K562 (cell line): ENCODE measurements at regions not wholly inside any gene's neighbourhood (a gene's known extent, or its start where the extent isn't known, plus 50 kb on each side); places are given as distances from the start of the nearest gene placed in this dataset.

Source experiments
- ATAC-seq: fragments of 200-7000 bp; cut with Tn5 transposase; 3 replicates; pipeline ENCODE4 v1.9.1; 2020; ENCODE audit warnings: moderate library complexity
- BruUV-seq: library from RNA; stranded (reverse); fragments of 400-500 nt; replicated peaks from 2 replicates; lab custom pipeline; 2021; lab: Mats Ljungman, UMichigan
- CTCF ChIA-PET: fragments of 300-600 bp; formaldehyde crosslinking; extraction: SDS; loops from one replicate; lab custom pipeline; 2021; ENCODE audit warnings: low intra/inter-chr PET ratio; lab: Yijun Ruan, JAX
- POLR2A ChIA-PET: fragments of 300-600, 350-650 bp; sonication (Branson Sonifier 250); formaldehyde crosslinking; extraction: SDS; loops from one replicate; lab custom pipeline; 2021; ENCODE audit warnings: antibody characterized with exemption, inconsistent platforms; lab: Yijun Ruan, JAX
- DNase-seq, 4 experiments: peaks; one replicate each; pipeline versions ENCODE4 v3.0.0 to v3.0.0-alpha.2; 2011 to 2018; ENCODE audit warnings: low spot score in 3 of 4, mixed read lengths in 3 of 4; ENCODE audit errors: extremely low read depth in 1 of 4
- FAIRE-seq: peaks from 2 replicates; lab custom pipeline; 2011; peaks lifted over from hg19 to GRCh38; lab: Jason Lieb, UNC
- H2AFZ ChIP-seq: 2 replicates; pipeline ENCODE4 v1.6.0; 2011; ENCODE audit warnings: low read depth, low read length, control low read depth, inconsistent platforms
- H3K27ac ChIP-seq: fragments of 200-600 bp; 3 replicates; pipeline ENCODE4 v1.8.0; 2011; ENCODE audit warnings: low read depth, mild to moderate bottlenecking, control low read depth, inconsistent platforms, low read length, moderate library complexity, mixed read lengths; ENCODE audit errors: extremely low read depth
- H3K27me3 ChIP-seq, 2 experiments: fragments of 300-600 bp in 1 of 2; 2 replicates in 1 of 2; 3 replicates in 1 of 2; pipeline versions ENCODE4 v1.6.0 to v1.8.0; 2011; ENCODE audit warnings: inconsistent platforms in 2 of 2, low read length in 2 of 2, mild to moderate bottlenecking in 1 of 2, mixed read lengths in 1 of 2, moderate library complexity in 1 of 2; ENCODE audit not compliant: control insufficient read depth in 2 of 2, insufficient read depth in 2 of 2
- H3K36me3 ChIP-seq: fragments of 300-600 bp; 3 replicates; pipeline ENCODE4 v1.8.0; 2011; ENCODE audit warnings: mild to moderate bottlenecking, low read length, inconsistent platforms; ENCODE audit not compliant: control insufficient read depth, insufficient read depth
- H3K4me1 ChIP-seq, 2 experiments: fragments of 200-600 bp in 1 of 2; replicated peaks in 1 of 2; 2 replicates in 1 of 2; 3 replicates in 1 of 2; pipeline versions ENCODE4 v1.5.1 to v1.8.0; 2011; ENCODE audit warnings: inconsistent platforms in 2 of 2, low read length in 2 of 2, mild to moderate bottlenecking in 1 of 2, mixed read lengths in 1 of 2, moderate library complexity in 1 of 2; ENCODE audit not compliant: control insufficient read depth in 2 of 2, insufficient read depth in 2 of 2
- H3K4me2 ChIP-seq: 2 replicates; pipeline ENCODE4 v1.6.1; 2011; ENCODE audit warnings: low read length, control low read depth, inconsistent platforms, mixed read lengths; ENCODE audit not compliant: insufficient read depth
- H3K4me3 ChIP-seq: fragments of 200-600 bp; sonication (generic), shearing (Covaris generic); 2 replicates; pipeline ENCODE4 v1.5.1; 2016; ENCODE audit warnings: control low read depth, inconsistent platforms
- H3K79me2 ChIP-seq: fragments of 200-600 bp; 3 replicates; pipeline ENCODE4 v1.8.0; 2011; ENCODE audit warnings: low read length, inconsistent platforms; ENCODE audit not compliant: control insufficient read depth, insufficient read depth
- H3K9ac ChIP-seq, 2 experiments: 2 replicates each; pipeline versions ENCODE4 v1.6.0 to v1.6.1; 2011; ENCODE audit warnings: low read depth in 2 of 2, low read length in 2 of 2, control low read depth in 1 of 2, inconsistent platforms in 1 of 2, mild to moderate bottlenecking in 1 of 2, mixed read lengths in 1 of 2; ENCODE audit not compliant: insufficient read depth in 1 of 2
- H3K9me1 ChIP-seq: one replicate; pipeline ENCODE4 v1.6.0; 2011; ENCODE audit warnings: inconsistent platforms, mild to moderate bottlenecking, low read length, moderate library complexity; ENCODE audit not compliant: control insufficient read depth, insufficient read depth
- H3K9me3 ChIP-seq: replicated peaks from 2 replicates; pipeline ENCODE4 v1.5.1; 2011; ENCODE audit warnings: low read depth, low read length, inconsistent platforms; ENCODE audit not compliant: control insufficient read depth, insufficient read depth
- H4K20me1 ChIP-seq: replicated peaks from 2 replicates; pipeline ENCODE4 v1.6.1; 2011; ENCODE audit warnings: low read length, inconsistent platforms, mixed read lengths; ENCODE audit not compliant: control insufficient read depth, insufficient read depth
- BCLAF1 ChIP-seq, 2 experiments: fragments of 450-650 bp in 1 of 2; IDR thresholded peaks; 2 replicates each; pipeline ENCODE4 v1.6.1; 2011 to 2017; ENCODE audit warnings: low read depth in 2 of 2, antibody characterized with exemption in 1 of 2, borderline replicate concordance in 1 of 2, low read length in 1 of 2, mild to moderate bottlenecking in 1 of 2, mixed read lengths in 1 of 2; ENCODE audit not compliant: control insufficient read depth in 1 of 2
- BRCA1 ChIP-seq, 2 experiments: fragments of 450-650 bp in 1 of 2; sonication (generic) in 1 of 2; formaldehyde crosslinking in 1 of 2; IDR thresholded peaks; 2 replicates each; pipeline versions ENCODE4 v1.5.0 to v1.6.1; 2017 to 2020; ENCODE audit warnings: mild to moderate bottlenecking in 1 of 2, missing genetic modification reagents in 1 of 2
- CHD1 ChIP-seq: fragments of 200-600 bp; sonication (generic); IDR thresholded peaks from one replicate; pipeline ENCODE4 v1.6.1; 2012; ENCODE audit warnings: mild to moderate bottlenecking, moderate library complexity, low read length, inconsistent platforms
- CHD2 ChIP-seq: IDR thresholded peaks from 2 replicates; pipeline ENCODE4 v1.6.1; 2011; ENCODE audit warnings: low read depth, low read length
- CHD4 ChIP-seq: fragments of 200-600 bp; sonication (generic); IDR thresholded peaks from 3 replicates; pipeline ENCODE4 v1.6.1; 2012; ENCODE audit warnings: low read depth, mild to moderate bottlenecking, mixed read lengths, low read length, inconsistent platforms; ENCODE audit not compliant: insufficient read depth, insufficient replicate concordance, poor library complexity, severe bottlenecking
- ELF1 ChIP-seq: fragments of 200-800 bp; sonication (Bioruptor generic); IDR thresholded peaks from 2 replicates; pipeline ENCODE4 v1.6.1; 2016; ENCODE audit warnings: missing genetic modification characterization, missing compliant biosample characterization
- HINFP ChIP-seq: fragments of 450-650 bp; conservative IDR thresholded peaks from 2 replicates; pipeline ENCODE4 v1.6.1; 2016; ENCODE audit warnings: missing genetic modification characterization, low read depth, mild to moderate bottlenecking, control low read depth, missing compliant biosample characterization
- SMARCA5 ChIP-seq: fragments of 450-650 bp; IDR thresholded peaks from 2 replicates; pipeline ENCODE4 v1.6.1; 2016
- SREBF1 ChIP-seq: fragments of 150-350 bp; IDR thresholded peaks from 2 replicates; pipeline ENCODE4 v1.6.1; 2014; ENCODE audit warnings: antibody characterized with exemption, low read depth, low read length, borderline replicate concordance
- THAP12 ChIP-seq: fragments of 250-450 bp; sonication (Bioruptor Pico); IDR thresholded peaks from 2 replicates; pipeline ENCODE4 v1.9.0; 2021; ENCODE audit warnings: mild to moderate bottlenecking, inconsistent platforms
- ZBTB43 ChIP-seq: sonication (generic); formaldehyde crosslinking; IDR thresholded peaks from 2 replicates; pipeline ENCODE4 v1.8.0; 2023; ENCODE audit warnings: mild to moderate bottlenecking, missing genetic modification reagents
- ZNF583 ChIP-seq: fragments of 250-450 bp; sonication (Bioruptor Pico); IDR thresholded peaks from 2 replicates; pipeline ENCODE4 v1.4.0; 2020
- WGBS: fragments of 100-300 bp; shearing (Covaris generic); methylation state at CpG from one replicate; pipeline ENCODE4 v1.1.6; 2016; ENCODE audit warnings: low coverage, mixed read lengths; ENCODE audit not compliant: insufficient coverage; ENCODE audit errors: missing lambda C conversion rate; 5-methylcytosine and 5-hydroxymethylcytosine counted together
- in situ Hi-C: fragments of 300-500 bp; cut with MboI; formaldehyde crosslinking; loops from 4 replicates; pipeline ENCODE4 v1.15.0; 2018; ENCODE audit warnings: inconsistent platforms, mixed read lengths
- intact Hi-C: fragments of 100-400 bp; cut with micrococcal nuclease; formaldehyde crosslinking; loops from 2 replicates; pipeline ENCODE4 v1.14.2; 2022

GRCh38 chr7:41134300-41135255, 568.3 kb downstream of the INHBA start:
- no TSS peak for BruUV-seq
- Histone ChIP-seq H3K9ac (no peak overlapping the region), H2AFZ (no peak overlapping the region), H3K27ac (no peak overlapping the region), H3K36me3 (no peaks in the 10 kb centered on the region), H3K4me1 (no peaks in the 10 kb centered on the region; a peak in 1 of 5 replicates), H4K20me1 (no peaks in the 10 kb centered on the region), H3K9me3 (no peaks in the 10 kb centered on the region), H3K27me3 (no peaks in the 10 kb centered on the region), H3K79me2 (no peaks in the 10 kb centered on the region), H3K9me1 (no peaks in the 10 kb centered on the region), H3K4me2 (no peak overlapping the region), H3K4me3 (no peak overlapping the region)
- DNase-seq, result no peak
- 1% methylated on average over 3 of the region's 3 CpGs for WGBS
- ChIA-PET CTCF (no interaction called here), POLR2A (no interaction called here)
- intact Hi-C loops (no loop called here), in situ Hi-C loops (no loop called here)
- ATAC-seq, result no peak
- FAIRE-seq, result no peak
- TF ChIP-seq BCLAF1 (IDR thresholded peaks at IDR 0.05; ENCODE audit: borderline replicate concordance in 1 of 2, control insufficient read depth in 1 of 2, low read depth in 2 of 2, low read length in 1 of 2), result no peak
- TF ChIP-seq ZBTB43, result no peak
- TF ChIP-seq SREBF1, result no peak
- no peak for TF ChIP-seq CHD2
- TF ChIP-seq SMARCA5, result no peak
- TF ChIP-seq HINFP (tag), result no peak
- TF ChIP-seq THAP12 (CRISPR knock-in tag), result no peak
- no peak for TF ChIP-seq BRCA1 (IDR thresholded peaks at IDR 0.05)
- TF ChIP-seq BRCA1 (CRISPR knock-in tag; IDR thresholded peaks at IDR 0.05), result no peak
- no peak for TF ChIP-seq CHD4
- TF ChIP-seq CHD1, result no peak
- no peak for TF ChIP-seq ELF1 (tag)
- TF ChIP-seq ZNF583, result no peak
